ENCODE measurements at regions not wholly inside any gene's neighbourhood (a gene's known extent, or its start where the extent isn't known, plus 50 kb on each side); places are given as distances from the start of the nearest gene placed in this dataset.
"Not testable (repeated sequence)": the region's sequence is repeated elsewhere in the genome, so short reads cannot be mapped to it uniquely, and the experiment has no call there.

- TF ChIP-seq POLR2A, CTCF (IDR thresholded peaks at IDR 0.05): not testable (repeated sequence)
These were observed 55.2 kb downstream of the GOLGA8B start for GRCh38 chr15:34528055-34528754.
